Activated effector memory CD4-positive, alpha-beta T cell treated with anti-CD3 and anti-CD28 coated beads, Interleukin-2, amount 50 U/mL, for 16 hours (primary cell): ENCODE measurements at regions not wholly inside any gene's neighbourhood (a gene's known extent, or its start where the extent isn't known, plus 50 kb on each side); places are given as distances from the start of the nearest gene placed in this dataset.
"Not testable (repeated sequence)": the region's sequence is repeated elsewhere in the genome, so short reads cannot be mapped to it uniquely, and the experiment has no call there.

Experiments used
- DNase-seq: peaks from one replicate; pipeline ENCODE4 v3.0.0-alpha.2; 2020

DNA sequence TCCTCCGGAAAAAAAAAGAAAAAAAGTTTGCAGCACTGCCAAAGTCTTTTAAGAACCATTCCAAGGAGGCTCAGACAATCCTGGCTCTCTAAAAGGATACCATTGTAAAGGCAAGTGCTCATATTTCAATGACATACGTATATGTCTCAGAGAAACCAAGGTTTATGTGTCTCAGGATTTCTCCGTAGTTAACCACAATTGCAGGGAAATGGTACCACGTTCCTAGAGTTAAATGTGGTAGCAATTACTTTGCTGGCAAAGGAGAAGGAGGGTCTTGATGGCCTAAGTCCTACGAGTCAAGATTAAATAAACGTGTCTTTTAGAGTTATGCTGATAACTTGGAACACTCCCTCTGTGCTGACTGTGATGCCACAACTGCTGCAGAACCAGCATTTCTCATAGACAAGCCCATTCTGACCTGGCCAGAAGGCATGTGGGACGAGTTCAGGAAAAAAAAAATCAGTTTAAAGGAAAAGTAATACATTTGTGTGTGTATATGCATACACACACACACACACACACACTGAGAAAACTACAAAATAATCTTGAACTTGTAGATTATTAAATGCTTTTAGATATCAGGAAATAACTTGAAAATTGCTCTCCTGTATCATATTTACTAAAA lies 245.9 kb downstream of the FGFR2 start:
- no peak for DNase-seq

- no peak for DNase-seq
Observed at GRCh38 chr10:121355161-121355560, 243.1 kb downstream of the FGFR2 start.

- no peak for DNase-seq
Observed at GRCh38 chr10:121356183-121356582, 242.1 kb downstream of the FGFR2 start.

DNA sequence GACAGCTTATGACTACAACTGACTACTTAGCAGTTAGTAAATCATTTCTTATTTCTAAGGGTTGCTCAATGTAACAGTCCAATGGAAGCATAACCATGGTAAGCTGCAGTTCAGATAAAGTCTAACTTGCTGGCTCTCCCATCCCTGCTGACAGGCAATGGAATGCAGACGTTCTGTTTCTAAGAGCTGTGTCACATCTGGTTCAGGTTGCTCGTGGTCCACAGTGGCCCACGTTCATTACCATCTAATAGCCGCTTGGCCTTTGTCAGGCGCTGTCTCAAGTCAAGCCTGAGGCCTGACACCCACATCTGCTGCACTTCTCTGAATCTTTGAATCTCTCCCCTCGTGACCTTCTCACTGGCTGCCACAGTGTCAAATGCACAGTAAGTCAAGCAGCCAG lies 240.8 kb downstream of the FGFR2 start:
- DNase-seq: no peak

- no peak for DNase-seq
Observed at GRCh38 chr10:121362026-121362425, 236.2 kb downstream of the FGFR2 start.

- no peak for DNase-seq
Observed at GRCh38 chr10:121365566-121365965, 232.7 kb downstream of the FGFR2 start.

- no peak for DNase-seq
Observed at GRCh38 chr10:121368347-121369025, 229.8 kb downstream of the FGFR2 start.

DNA sequence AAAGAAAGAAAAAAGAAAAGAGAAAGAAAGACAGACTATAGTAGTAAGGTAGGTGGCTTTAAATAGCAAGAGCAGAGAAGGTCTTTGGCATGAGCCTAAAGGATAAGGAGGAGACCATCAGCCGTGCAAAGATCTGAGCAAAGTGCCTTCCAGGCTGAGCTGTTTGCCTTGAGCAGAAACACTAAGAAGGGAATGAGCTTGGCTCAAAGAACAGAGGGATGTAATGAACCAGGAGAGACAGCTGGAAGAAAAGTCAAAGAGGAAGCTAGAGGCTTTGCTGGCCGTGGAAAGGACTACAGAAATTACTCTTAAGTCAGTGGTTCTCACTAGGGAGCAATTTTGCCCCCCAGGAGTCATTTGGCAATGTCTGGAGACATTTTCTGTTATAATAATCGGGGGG lies 228.6 kb downstream of the FGFR2 start:
- DNase-seq: no peak

DNA sequence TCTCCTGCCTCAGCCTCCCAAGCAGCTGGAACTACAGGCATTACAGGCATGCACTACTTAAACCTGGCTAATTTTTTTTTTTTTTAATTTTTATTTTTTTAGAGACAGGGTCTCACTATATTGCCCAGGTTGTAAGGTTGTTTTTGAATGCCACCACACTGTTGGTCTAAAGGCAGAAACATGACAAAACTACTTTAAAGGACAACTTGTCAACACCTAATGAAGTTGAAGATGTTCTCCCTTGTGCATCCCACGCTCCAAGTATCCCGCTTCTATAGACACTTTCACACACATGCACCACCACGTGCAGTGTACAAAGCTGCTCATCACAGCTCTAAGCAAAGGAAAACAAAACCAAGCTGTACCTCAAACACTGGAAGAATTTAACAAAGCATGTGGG lies 226.4 kb downstream of the FGFR2 start:
- DNase-seq: no peak

DNA sequence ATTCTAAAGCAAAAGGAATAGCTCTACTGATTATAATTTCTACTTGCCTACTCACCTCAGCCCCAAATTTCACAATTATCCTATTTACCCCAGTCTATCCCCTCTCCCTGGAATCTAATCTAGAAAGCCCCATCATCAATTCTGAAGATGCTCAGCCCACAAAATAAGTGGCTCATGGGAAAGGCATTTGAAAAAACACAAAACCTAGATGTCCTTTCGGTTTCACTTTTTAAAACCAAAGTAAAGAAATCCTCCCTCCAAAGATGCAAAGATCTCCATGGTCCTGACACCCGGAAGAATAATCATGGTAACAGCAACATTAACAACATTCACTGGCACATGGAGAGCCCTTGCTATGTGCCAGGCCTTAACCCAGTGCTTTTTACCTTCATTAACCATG lies 224.8 kb downstream of the FGFR2 start:
- no peak for DNase-seq

- DNase-seq: no peak
Observed at GRCh38 chr10:121374121-121374520, 224.1 kb downstream of the FGFR2 start.

GRCh38 chr10:121375172-121375571 lies 223.1 kb downstream of the FGFR2 start:
- no peak for DNase-seq

DNA sequence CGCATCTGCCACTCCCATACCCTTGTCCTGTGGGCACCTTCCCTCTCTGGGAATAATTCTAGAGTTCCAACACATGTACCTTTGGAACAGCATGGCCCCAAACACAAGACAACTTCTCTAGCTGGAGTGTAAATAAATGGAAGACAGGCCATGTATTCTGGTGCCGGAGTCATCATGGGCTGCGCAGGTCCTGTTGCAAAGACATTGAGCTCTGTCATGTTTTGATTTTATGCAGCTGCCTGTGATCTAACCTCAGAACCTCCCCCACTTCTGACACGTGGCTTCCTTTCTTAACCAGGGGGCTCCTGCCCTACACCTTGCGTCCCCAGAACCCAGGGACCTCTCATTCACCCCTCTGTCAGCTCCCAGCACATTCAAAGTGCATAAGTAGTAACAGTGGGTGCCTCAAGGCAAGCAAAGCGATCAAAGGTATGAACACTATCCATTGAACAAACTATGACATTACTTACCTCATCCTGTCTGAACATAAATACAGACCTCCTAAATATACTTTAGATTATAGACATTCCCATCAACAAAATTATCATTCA lies 219.9 kb downstream of the FGFR2 start:
- DNase-seq: no peak

- no peak for DNase-seq
Observed at GRCh38 chr10:121379013-121379412, 219.2 kb downstream of the FGFR2 start.

DNA sequence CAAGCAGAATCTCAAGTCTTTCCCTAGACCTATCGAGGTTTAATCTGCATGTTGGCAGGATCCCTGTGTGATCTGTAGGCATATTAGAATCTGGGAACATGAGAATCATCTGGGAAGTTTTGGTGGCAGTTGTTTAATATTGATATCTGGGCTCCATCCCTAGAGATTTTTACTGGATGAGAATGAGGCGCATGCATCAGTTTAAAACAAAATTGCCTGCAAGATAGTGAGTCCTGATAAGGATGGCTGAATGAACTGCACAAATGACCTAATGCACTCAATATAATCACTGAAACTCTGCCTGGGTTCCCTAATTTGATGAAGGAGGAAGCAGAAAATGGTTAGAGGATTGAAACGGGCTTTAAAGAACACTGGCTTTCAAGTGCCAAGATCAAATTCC lies 218.0 kb downstream of the FGFR2 start:
- no peak for DNase-seq

DNA sequence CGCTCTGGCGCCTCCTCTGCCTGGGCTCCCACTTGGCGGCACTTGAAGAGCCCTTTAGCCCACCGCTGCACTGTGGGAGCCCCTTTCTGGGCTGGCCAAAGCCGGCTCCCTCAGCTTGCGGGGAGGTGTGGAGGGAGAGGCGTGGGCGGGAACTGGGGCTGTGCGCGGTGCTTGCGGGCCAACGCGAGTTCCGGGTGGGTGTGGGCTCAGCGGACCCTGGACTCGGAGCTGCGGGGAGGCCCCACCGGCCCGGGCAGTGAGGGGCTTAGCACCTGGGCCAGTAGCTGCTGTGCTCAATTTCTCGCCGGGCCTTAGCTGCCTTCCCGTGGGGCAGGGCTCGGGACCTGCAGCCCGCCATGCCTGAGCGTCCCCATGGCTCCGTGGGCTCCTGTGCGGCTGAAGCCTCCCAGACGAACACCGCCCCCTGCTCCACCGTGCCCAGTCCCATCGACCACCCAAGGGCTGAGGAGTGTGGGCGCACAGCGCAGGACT lies 216.2 kb downstream of the FGFR2 start:
- DNase-seq: not testable (repeated sequence)

- DNase-seq: no peak
Observed at GRCh38 chr10:121385136-121385535, 213.1 kb downstream of the FGFR2 start.

DNA sequence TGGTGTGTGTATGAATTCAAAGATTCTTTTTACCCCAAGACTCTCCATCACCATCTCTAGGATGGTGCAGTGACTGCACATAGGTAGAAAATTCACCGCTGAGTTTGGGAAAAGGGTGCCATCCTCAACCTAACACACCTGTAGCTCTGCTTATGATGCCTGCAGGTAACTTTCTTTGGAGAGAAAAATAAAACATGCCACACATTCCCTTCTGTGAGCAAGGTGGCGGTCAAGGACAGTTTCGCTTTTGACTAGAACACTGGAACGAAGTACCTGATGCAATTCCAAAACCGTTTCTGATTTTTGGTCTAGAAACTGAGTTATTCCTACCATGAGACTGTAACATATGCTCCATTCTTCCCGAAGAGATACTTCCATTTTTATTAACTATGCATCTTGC lies 205.6 kb downstream of the FGFR2 start:
- DNase-seq: no peak

GRCh38 chr10:121393522-121393921 lies 204.7 kb downstream of the FGFR2 start:
- DNase-seq: no peak

- DNase-seq: not testable (repeated sequence)
Observed at GRCh38 chr10:121400507-121400906, 197.7 kb downstream of the FGFR2 start.

DNA sequence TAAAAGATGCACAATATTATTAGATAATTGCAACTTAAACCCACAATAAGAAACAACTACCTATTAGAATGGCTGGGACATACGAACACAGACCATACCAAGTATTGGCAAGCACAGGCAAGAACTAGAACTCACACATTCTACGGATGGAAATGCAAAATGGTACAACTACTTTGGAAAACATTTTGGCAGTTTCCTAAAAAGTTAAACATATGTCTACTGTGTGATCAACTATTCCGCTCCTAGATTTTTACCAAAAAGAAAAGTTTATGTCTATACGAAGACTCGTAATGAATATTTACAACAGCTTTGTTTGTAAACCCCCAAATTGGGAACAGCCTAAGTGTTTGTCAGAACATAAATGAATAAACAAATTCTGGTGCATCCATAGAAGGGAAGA lies 194.7 kb downstream of the FGFR2 start:
- DNase-seq: no peak

DNA sequence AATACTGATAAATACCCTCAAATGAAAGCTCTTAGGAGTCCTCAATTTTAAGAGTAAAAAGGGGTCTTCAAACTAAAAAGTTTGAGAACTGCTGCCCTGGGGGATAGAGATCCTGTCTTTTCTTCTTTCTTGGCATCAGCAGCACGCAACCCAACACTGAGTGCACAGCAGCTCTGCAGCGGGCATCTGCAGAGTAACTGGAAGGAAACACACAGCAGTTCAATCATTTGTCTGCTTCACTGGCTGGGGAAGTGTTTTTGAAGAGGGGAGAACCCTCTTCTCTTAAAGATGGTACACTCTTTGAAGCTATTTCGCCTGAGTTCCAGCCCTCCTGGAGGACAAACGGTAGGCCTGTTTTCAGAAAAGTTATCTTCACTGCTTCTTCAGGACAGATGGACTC lies 193.6 kb downstream of the FGFR2 start:
- DNase-seq: no peak

DNA sequence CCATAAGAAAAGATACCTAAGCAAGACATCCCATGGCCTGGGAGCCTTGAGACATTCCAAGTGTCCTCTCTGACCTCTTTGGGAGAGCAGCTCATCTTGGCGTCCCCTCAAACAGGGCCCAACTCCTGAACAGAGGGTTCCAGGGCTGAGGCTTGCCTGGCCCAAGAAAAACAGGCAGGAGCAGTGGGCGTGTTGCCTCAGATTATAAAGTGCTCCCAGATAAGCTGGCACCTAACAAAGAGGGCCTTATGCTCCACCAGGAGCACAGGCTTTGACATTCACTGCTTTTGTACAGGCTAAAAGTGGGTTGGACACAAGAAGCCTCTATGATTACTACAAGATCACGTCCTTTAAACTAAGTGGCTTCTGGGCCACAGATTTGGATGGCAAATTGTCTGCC lies 193.1 kb downstream of the FGFR2 start:
- DNase-seq: no peak

- no peak for DNase-seq
Observed at GRCh38 chr10:121405549-121405948, 192.7 kb downstream of the FGFR2 start.

DNA sequence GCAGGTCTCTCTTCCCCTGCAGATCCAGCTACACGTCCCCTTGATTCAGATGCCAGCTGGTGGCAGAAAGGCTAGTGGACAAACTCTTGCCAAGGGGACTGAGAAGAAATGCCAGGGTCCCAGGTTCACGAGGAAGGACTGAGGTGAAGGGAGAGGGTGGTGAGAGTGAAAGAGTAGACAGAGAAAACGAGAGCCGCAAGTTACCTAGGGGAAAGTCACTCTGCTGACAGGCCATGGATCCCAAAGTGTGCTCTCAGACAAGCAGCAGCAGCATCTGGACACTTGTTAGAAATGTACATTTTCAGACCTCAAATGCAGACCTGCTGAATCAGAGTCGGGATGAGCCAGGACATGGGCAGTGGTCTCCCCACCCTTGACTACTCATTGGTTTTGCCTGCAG lies 192.3 kb downstream of the FGFR2 start:
- DNase-seq: no peak
